DND-41 (cell line): ENCODE measurements at regions not wholly inside any gene's neighbourhood (a gene's known extent, or its start where the extent isn't known, plus 50 kb on each side); places are given as distances from the start of the nearest gene placed in this dataset.

ENCODE experiments used
- EZH2 ChIP-seq: IDR thresholded peaks from 3 replicates; pipeline ENCODE4 v1.6.1; 2012; ENCODE audit warnings: borderline replicate concordance, low read depth, mild to moderate bottlenecking, moderate library complexity, low read length, inconsistent platforms; ENCODE audit not compliant: severe bottlenecking
- TF ChIP-seq, protein P1 (sequence below): IDR thresholded peaks from 2 replicates; pipeline ENCODE4 v1.5.1; 2012; ENCODE audit warnings: borderline replicate concordance, low read length, moderate library complexity, mild to moderate bottlenecking; ENCODE audit not compliant: poor library complexity, severe bottlenecking; ENCODE audit errors: extremely low read depth

DNA sequence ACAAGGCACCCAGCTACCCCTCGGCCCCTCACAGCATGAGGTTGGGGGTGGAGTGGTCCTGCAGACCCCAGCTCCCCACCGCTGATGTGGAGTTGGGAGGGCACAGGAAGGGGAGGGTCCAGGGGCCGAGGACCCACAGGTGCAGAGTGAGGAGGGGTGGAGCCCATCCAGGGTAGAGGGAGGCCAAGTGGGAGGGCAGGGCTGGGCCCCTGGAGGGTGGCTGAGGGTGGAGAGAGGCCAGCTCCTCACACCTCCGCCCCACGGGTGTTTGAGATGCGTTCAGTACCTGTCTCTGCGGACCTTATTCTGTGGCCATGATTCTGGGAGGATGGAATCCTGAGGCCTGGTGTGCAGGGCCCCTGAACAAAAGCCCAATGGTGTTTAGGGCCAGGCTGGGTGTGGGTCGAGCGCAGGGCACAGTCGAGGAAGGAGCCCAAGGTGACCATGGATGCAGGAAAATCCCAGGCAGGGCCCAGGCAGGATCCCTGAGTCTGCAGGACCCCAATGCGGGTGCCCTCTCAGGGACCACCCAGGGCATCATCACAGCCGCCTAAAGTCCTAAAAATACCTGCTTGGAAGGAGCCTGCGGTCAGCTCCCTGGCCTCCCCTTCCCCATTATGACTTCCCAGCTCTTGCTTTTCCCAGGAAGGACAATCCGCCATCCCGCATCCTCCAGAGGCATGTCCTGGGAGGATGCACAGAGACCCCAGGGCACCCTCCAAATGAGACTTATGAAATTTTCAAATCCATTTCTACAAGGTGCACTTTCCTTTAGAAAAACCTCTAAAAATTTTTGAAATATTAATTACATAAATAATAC, 377.1 kb upstream of the SFSWAP start:
- TF ChIP-seq, protein P1, sequence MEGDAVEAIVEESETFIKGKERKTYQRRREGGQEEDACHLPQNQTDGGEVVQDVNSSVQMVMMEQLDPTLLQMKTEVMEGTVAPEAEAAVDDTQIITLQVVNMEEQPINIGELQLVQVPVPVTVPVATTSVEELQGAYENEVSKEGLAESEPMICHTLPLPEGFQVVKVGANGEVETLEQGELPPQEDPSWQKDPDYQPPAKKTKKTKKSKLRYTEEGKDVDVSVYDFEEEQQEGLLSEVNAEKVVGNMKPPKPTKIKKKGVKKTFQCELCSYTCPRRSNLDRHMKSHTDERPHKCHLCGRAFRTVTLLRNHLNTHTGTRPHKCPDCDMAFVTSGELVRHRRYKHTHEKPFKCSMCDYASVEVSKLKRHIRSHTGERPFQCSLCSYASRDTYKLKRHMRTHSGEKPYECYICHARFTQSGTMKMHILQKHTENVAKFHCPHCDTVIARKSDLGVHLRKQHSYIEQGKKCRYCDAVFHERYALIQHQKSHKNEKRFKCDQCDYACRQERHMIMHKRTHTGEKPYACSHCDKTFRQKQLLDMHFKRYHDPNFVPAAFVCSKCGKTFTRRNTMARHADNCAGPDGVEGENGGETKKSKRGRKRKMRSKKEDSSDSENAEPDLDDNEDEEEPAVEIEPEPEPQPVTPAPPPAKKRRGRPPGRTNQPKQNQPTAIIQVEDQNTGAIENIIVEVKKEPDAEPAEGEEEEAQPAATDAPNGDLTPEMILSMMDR: no peak
- no peak for TF ChIP-seq EZH2
